ENCODE measurements at regions not wholly inside any gene's neighbourhood (a gene's known extent, or its start where the extent isn't known, plus 50 kb on each side); places are given as distances from the start of the nearest gene placed in this dataset.
"Not testable (repeated sequence)": the region's sequence is repeated elsewhere in the genome, so short reads cannot be mapped to it uniquely, and the experiment has no call there.

GRCh38 chr11:69949327-69949726, 128.8 kb upstream of the ANO1 start:
- Histone ChIP-seq H3K36me3 (no peaks in the 10 kb centered on the region), H3K27me3 (no peaks in the 10 kb centered on the region), H3K4me3 (no peak overlapping the region), H3K27ac (no peak overlapping the region), H3K9me3 (ENCODE audit: low read depth) (no peaks in the 10 kb centered on the region), H3K4me1 (ENCODE audit: low read depth) (no peaks in the 10 kb centered on the region)
- TF ChIP-seq CTCF (IDR thresholded peaks at IDR 0.05; ENCODE audit: low read depth, low read length): no peak
- peak in 1 of 2 donors; percentile 64 for DNase-seq (ENCODE audit: low read depth in 1 of 2, low spot score in 1 of 2)

GRCh38 chr11:69950120-69950519, 128.0 kb upstream of the ANO1 start:
- Histone ChIP-seq H3K4me1 (ENCODE audit: low read depth) (no peaks in the 10 kb centered on the region), H3K4me3 (no peak overlapping the region)

GRCh38 chr11:69950621-69951020, 127.5 kb upstream of the ANO1 start:
- H3K27ac ChIP-seq: no peak overlapping the region
- no peaks in the 10 kb centered on the region for H3K4me1 ChIP-seq (ENCODE audit: low read depth)
- TF ChIP-seq CTCF (IDR thresholded peaks at IDR 0.05; ENCODE audit: low read depth, low read length): no peak
- H3K27me3 ChIP-seq: no peaks in the 10 kb centered on the region
- no peak for DNase-seq (ENCODE audit: low read depth in 1 of 2, low spot score in 1 of 2)
- H3K9me3 ChIP-seq (ENCODE audit: low read depth): no peaks in the 10 kb centered on the region
- H3K36me3 ChIP-seq: no peaks in the 10 kb centered on the region
- no peak overlapping the region for H3K4me3 ChIP-seq

More at GRCh38 chr11:69950120-69950519, 128.0 kb upstream of the ANO1 start:
- Histone ChIP-seq H3K9me3 (ENCODE audit: low read depth) (no peaks in the 10 kb centered on the region), H3K36me3 (no peaks in the 10 kb centered on the region), H3K27me3 (no peaks in the 10 kb centered on the region), H3K27ac (no peak overlapping the region)
- peak; percentile 45 for TF ChIP-seq CTCF (IDR thresholded peaks at IDR 0.05; ENCODE audit: low read depth, low read length)
- no peak for DNase-seq (ENCODE audit: low read depth in 1 of 2, low spot score in 1 of 2)

- Histone ChIP-seq H3K4me1 (ENCODE audit: low read depth) (no peaks in the 10 kb centered on the region), H3K36me3 (no peaks in the 10 kb centered on the region), H3K4me3 (no peak overlapping the region), H3K27ac (no peak overlapping the region), H3K27me3 (no peaks in the 10 kb centered on the region), H3K9me3 (ENCODE audit: low read depth) (no peaks in the 10 kb centered on the region)
- no peak for DNase-seq (ENCODE audit: low read depth in 1 of 2, low spot score in 1 of 2)
- no peak for TF ChIP-seq CTCF (IDR thresholded peaks at IDR 0.05; ENCODE audit: low read depth, low read length)
These were observed 126.3 kb upstream of the ANO1 start for GRCh38 chr11:69951821-69952220.

GRCh38 chr11:69952229-69952975, 125.7 kb upstream of the ANO1 start:
- not testable (repeated sequence) for DNase-seq (ENCODE audit: low read depth in 1 of 2, low spot score in 1 of 2); H3K27ac ChIP-seq; H3K27me3 ChIP-seq; H3K4me3 ChIP-seq; H3K36me3 ChIP-seq; H3K4me1 ChIP-seq (ENCODE audit: low read depth); H3K9me3 ChIP-seq (ENCODE audit: low read depth)

GRCh38 chr11:69953356-69953755, 124.8 kb upstream of the ANO1 start:
- Histone ChIP-seq H3K36me3 (no peaks in the 10 kb centered on the region), H3K4me1 (ENCODE audit: low read depth) (no peaks in the 10 kb centered on the region), H3K27me3 (no peaks in the 10 kb centered on the region), H3K9me3 (ENCODE audit: low read depth) (no peaks in the 10 kb centered on the region), H3K27ac (no peak overlapping the region), H3K4me3 (no peak overlapping the region)
- DNase-seq (ENCODE audit: low read depth in 1 of 2, low spot score in 1 of 2): no peak
- no peak for TF ChIP-seq CTCF (IDR thresholded peaks at IDR 0.05; ENCODE audit: low read depth, low read length)
